Loucy (cell line): ENCODE measurements at regions not wholly inside any gene's neighbourhood (a gene's known extent, or its start where the extent isn't known, plus 50 kb on each side); places are given as distances from the start of the nearest gene placed in this dataset.

Experiments
- H2AFZ ChIP-seq: fragments of 200-600 bp; sonication (generic); 2 replicates; pipeline ENCODE4 v1.6.0; 2016; ENCODE audit warnings: antibody characterized with exemption, mild to moderate bottlenecking, low read length, moderate library complexity
- H3F3A ChIP-seq: fragments of 200-600 bp; 2 replicates; pipeline ENCODE4 v1.6.0; 2016; ENCODE audit warnings: antibody characterized with exemption, low read depth, mild to moderate bottlenecking
- H3K27me3 ChIP-seq: fragments of 200-600 bp; sonication (generic); 2 replicates; pipeline ENCODE4 v1.6.1; 2014; ENCODE audit warnings: low read length, mild to moderate bottlenecking; ENCODE audit not compliant: insufficient read depth, poor library complexity, severe bottlenecking
- H3K36me3 ChIP-seq: fragments of 200-600 bp; sonication (generic); 2 replicates; pipeline ENCODE4 v1.6.1; 2016; ENCODE audit warnings: low read length; ENCODE audit not compliant: insufficient read depth
- H3K4me1 ChIP-seq: fragments of 200-600 bp; sonication (generic); 2 replicates; pipeline ENCODE4 v1.5.1; 2014; ENCODE audit warnings: low read length, mild to moderate bottlenecking; ENCODE audit not compliant: insufficient read depth, poor library complexity, severe bottlenecking
- H3K4me2 ChIP-seq: fragments of 200-600 bp; sonication (generic); 2 replicates; pipeline ENCODE4 v1.6.0; 2014; ENCODE audit warnings: antibody characterized with exemption, low read length, low read depth, mild to moderate bottlenecking; ENCODE audit not compliant: poor library complexity, severe bottlenecking
- H3K4me3 ChIP-seq: fragments of 200-600 bp; sonication (generic); 2 replicates; pipeline ENCODE4 v1.5.1; 2014; ENCODE audit warnings: low read length, mild to moderate bottlenecking, mixed read lengths; ENCODE audit not compliant: poor library complexity, severe bottlenecking
- H3K79me2 ChIP-seq: fragments of 200-600 bp; sonication (generic); 2 replicates; pipeline ENCODE4 v1.6.1; 2014; ENCODE audit warnings: low read length; ENCODE audit not compliant: insufficient read depth
- H3K9ac ChIP-seq: fragments of 200-600 bp; sonication (generic); 2 replicates; pipeline ENCODE4 v1.6.0; 2014; ENCODE audit warnings: mild to moderate bottlenecking, low read depth, low read length, moderate library complexity; ENCODE audit not compliant: poor library complexity, severe bottlenecking
- H3K9me2 ChIP-seq: fragments of 200-600 bp; sonication (generic); replicated peaks from 2 replicates; pipeline ENCODE4 v1.6.1; 2016; ENCODE audit warnings: low read depth, low read length, mixed read lengths
- H3K9me3 ChIP-seq: fragments of 200-600 bp; sonication (generic); 2 replicates; pipeline ENCODE4 v1.6.1; 2014; ENCODE audit warnings: mild to moderate bottlenecking, antibody characterized with exemption, low read length, low read depth; ENCODE audit not compliant: insufficient read depth
- H4K20me1 ChIP-seq: fragments of 200-600 bp; sonication (generic); 2 replicates; pipeline ENCODE4 v1.6.0; 2014; ENCODE audit warnings: antibody characterized with exemption, low read length, mild to moderate bottlenecking; ENCODE audit not compliant: insufficient read depth, poor library complexity, severe bottlenecking
- EZH2phosphoT487 ChIP-seq: fragments of 200-600 bp; IDR thresholded peaks from 2 replicates; pipeline ENCODE4 v1.6.1; 2018; ENCODE audit warnings: antibody characterized with exemption, mild to moderate bottlenecking, moderate library complexity, borderline replicate concordance
- TF ChIP-seq, protein P1 (sequence below): fragments of 200-600 bp; sonication (generic); conservative IDR thresholded peaks from 2 replicates; pipeline ENCODE4 v1.5.1; 2014; ENCODE audit warnings: mild to moderate bottlenecking, antibody characterized with exemption, low read length

DNA sequence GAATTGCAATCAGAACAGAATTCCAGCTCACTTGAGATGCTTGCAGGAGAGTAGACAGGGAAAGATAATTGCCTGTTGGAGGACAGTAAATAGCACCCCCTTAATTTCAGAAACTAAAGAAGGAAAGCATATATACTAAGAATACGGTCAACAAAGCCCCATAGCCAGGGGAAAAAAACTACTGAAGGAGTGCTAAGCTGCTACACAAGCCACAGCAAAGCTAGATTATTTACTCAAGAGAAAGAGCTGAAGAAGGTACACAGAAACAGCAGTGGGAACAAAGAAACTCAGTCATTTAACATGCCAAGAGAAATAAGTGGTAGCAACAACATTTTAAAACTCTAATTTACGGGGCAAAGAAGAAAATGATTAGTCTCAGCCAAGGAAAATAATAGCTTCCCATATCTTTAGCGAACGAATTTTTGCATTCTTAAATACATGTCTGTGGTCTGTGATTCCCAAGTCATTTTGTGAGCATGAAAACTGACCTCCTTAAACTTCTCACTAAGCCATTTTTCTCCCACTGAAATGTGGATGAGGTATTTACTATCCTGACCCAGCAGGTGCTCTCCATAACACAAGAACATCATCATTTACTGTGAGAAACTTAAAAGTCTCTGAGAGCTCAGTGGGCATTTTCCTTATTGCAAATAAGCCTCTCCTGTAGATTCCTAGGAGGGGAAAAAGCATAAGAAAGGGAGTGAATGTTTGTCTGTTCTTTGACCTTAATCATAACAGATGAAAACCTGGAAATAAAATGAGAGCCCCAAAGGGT is 196.0 kb downstream of the PAX3 start:
- no peaks in the 10 kb centered on the region for H4K20me1 ChIP-seq
- no peak overlapping the region for H3K9ac ChIP-seq
- H3F3A ChIP-seq: no peaks in the 10 kb centered on the region
- no peaks in the 10 kb centered on the region for H3K9me2 ChIP-seq
- no peaks in the 10 kb centered on the region for H3K79me2 ChIP-seq
- no peak overlapping the region for H2AFZ ChIP-seq
- H3K36me3 ChIP-seq: no peaks in the 10 kb centered on the region
- no peak overlapping the region for H3K4me2 ChIP-seq
- no peaks in the 10 kb centered on the region for H3K27me3 ChIP-seq
- no peaks in the 10 kb centered on the region for H3K4me1 ChIP-seq
- TF ChIP-seq, protein P1, sequence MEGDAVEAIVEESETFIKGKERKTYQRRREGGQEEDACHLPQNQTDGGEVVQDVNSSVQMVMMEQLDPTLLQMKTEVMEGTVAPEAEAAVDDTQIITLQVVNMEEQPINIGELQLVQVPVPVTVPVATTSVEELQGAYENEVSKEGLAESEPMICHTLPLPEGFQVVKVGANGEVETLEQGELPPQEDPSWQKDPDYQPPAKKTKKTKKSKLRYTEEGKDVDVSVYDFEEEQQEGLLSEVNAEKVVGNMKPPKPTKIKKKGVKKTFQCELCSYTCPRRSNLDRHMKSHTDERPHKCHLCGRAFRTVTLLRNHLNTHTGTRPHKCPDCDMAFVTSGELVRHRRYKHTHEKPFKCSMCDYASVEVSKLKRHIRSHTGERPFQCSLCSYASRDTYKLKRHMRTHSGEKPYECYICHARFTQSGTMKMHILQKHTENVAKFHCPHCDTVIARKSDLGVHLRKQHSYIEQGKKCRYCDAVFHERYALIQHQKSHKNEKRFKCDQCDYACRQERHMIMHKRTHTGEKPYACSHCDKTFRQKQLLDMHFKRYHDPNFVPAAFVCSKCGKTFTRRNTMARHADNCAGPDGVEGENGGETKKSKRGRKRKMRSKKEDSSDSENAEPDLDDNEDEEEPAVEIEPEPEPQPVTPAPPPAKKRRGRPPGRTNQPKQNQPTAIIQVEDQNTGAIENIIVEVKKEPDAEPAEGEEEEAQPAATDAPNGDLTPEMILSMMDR: no peak
- TF ChIP-seq EZH2phosphoT487: no peak
- H3K9me3 ChIP-seq: no peaks in the 10 kb centered on the region
- H3K4me3 ChIP-seq: no peak overlapping the region

DNA sequence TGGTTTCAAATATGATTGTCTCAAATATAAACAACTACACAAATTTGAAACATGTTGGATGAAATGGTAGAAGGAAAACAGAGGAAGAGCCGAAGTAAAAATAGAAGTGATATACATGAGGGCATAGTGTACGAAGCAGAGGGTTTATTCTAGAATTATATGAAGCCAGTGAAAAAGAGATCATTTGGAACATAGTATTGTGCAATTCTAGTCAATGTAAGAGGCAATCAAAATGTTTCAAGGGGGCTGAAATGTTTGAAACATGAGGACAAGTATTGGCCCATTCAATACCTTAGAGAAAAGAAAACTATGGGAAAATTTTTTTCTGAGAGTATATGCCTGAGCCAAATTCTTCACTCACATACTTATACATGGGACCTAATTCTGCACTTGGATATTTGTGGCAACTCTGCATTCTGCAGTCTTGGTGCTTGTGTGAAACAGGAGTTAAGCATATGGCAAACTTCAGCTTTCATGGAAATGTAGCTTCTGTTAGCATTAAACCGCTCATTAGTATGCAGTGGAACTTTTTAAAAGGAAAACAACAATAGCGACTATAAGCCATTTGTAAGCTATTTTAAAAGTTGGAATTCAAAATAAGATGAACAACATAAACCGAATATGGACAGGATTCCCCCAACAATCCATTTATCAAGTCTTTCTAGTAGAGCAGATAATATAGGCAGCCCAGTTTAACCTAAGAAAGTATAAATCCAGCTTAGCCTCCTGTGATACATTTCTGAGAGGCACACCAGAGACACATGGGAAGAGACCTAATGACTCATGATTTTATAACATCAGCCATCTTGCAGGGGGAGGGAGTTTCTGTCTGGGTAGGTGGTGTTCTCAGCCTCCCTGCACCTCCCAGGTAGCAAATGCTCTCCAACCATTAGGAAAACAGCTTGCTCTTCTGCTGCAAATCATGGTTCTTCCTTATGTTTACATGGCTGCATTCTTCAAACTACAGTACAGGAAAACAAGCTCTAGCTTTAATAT is 197.8 kb downstream of the PAX3 start:
- TF ChIP-seq EZH2phosphoT487: no peak
- Histone ChIP-seq H4K20me1 (no peaks in the 10 kb centered on the region), H3K9ac (no peak overlapping the region), H3K27me3 (no peaks in the 10 kb centered on the region), H3K36me3 (no peaks in the 10 kb centered on the region), H3K79me2 (no peaks in the 10 kb centered on the region), H3K9me3 (no peaks in the 10 kb centered on the region), H3K9me2 (no peaks in the 10 kb centered on the region), H2AFZ (no peak overlapping the region), H3K4me2 (no peak overlapping the region), H3F3A (no peaks in the 10 kb centered on the region), H3K4me1 (no peaks in the 10 kb centered on the region), H3K4me3 (no peak overlapping the region)

DNA sequence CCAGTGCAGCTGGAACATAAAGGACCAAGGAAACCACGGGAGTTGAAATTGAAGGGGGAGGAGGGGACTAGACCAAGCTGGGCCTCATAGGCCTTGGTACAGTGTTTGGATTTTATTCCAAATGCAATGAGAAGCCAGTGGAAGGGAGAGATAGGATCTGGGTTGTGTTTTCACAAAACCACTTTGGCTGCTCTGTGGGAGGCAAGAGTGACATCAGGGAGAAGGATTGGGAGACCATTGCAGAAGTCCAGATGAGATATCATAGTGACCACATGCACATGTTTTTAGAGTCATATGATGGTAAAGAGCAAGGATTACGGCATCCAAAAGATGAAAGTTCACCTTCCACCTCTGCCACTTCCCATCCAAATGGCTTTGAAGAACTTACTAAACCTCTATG is 210.2 kb downstream of the PAX3 start:
- H2AFZ ChIP-seq: no peak overlapping the region
- H3K79me2 ChIP-seq: no peaks in the 10 kb centered on the region
- no peak overlapping the region for H3K9ac ChIP-seq
- H3K4me2 ChIP-seq: no peak overlapping the region
- no peaks in the 10 kb centered on the region for H3F3A ChIP-seq
- TF ChIP-seq, protein P1: no peak
- no peak for TF ChIP-seq EZH2phosphoT487
- no peaks in the 10 kb centered on the region for H3K4me1 ChIP-seq
- no peaks in the 10 kb centered on the region for H3K9me3 ChIP-seq
- no peaks in the 10 kb centered on the region for H3K36me3 ChIP-seq
- H3K9me2 ChIP-seq: no peaks in the 10 kb centered on the region
- H4K20me1 ChIP-seq: no peaks in the 10 kb centered on the region
- no peaks in the 10 kb centered on the region for H3K27me3 ChIP-seq
- H3K4me3 ChIP-seq: no peak overlapping the region
